Pancreas (tissue), 10 donors: ENCODE measurements at regions not wholly inside any gene's neighbourhood (a gene's known extent, or its start where the extent isn't known, plus 50 kb on each side); places are given as distances from the start of the nearest gene placed in this dataset.

Source experiments
- ATAC-seq, 4 donors: fragments of 200-7000 bp; cut with Tn5 transposase; one replicate each; pipeline versions ENCODE4 v1.8.0 to v1.9.1; 2020; ENCODE audit warnings: mild to moderate bottlenecking in 4 of 4, moderate library complexity in 4 of 4
- DNase-seq, 6 donors: peaks; one replicate each; pipeline ENCODE4 v3.0.0-alpha.2; 2020
- FAIRE-seq: peaks from 2 replicates; lab custom pipeline; 2012; peaks lifted over from hg19 to GRCh38; lab: Jason Lieb, UNC
- H3K27ac ChIP-seq, 4 donors: fragments of 200-600 bp; sonication (generic); 1 replicate in 3 of 4; 2 replicates in 1 of 4; pipeline versions ENCODE4 v1.5.0 to v1.8.0; 2020
- H3K27me3 ChIP-seq, 4 donors: fragments of 200-600 bp; one replicate each; pipeline ENCODE4 v1.8.0; 2021
- H3K36me3 ChIP-seq, 3 donors: fragments of 200-600 bp; sonication (generic) in 1 of 3; one replicate each; pipeline versions ENCODE4 v1.5.0 to v1.8.0; 2020 to 2021
- H3K4me1 ChIP-seq, 3 donors: fragments of 200-600 bp; one replicate each; pipeline ENCODE4 v1.8.0; 2021
- H3K4me3 ChIP-seq, 4 donors: fragments of 200-600 bp; sonication (generic) in 2 of 4; one replicate each; pipeline versions ENCODE4 v1.5.0 to v1.8.0; 2020 to 2021
- H3K9me3 ChIP-seq, 4 donors: fragments of 200-600 bp; one replicate each; pipeline ENCODE4 v1.8.0; 2021
- WGBS, 2 donors: extraction: QIAGEN DNeasy Blood & Tissue Kit; methylation state at CpG; one replicate each; pipeline ENCODE4 v1.1.7; 2013; 5-methylcytosine and 5-hydroxymethylcytosine counted together
- intact Hi-C, 3 donors: fragments of 100-400 bp; cut with DNase I; formaldehyde crosslinking; loops; one replicate each; pipeline versions ENCODE4 v1.11.1 to v1.14.2; 2022
- TF ChIP-seq, protein P1 (sequence below), 4 donors: fragments of 200-600 bp; sonication (generic) in 3 of 4; IDR thresholded peaks; one replicate each; pipeline versions ENCODE4 v1.5.0 to v1.8.0; 2021; ENCODE audit warnings: antibody characterized with exemption in 4 of 4
- donor health status: healthy with polysubstance abuse.
- donor health status: DM: no; HTN: no; CAD: no; lungs with moderate emphysema.
- donor health status: DM: no; HTN: no; CAD: no.
- donor health status: control.
- donor health status: control.
- donor health status: Bipolar disorder and iron deficiency.
- donor health status: DM: yes; HTN: yes; CAD: no.
- donor health status: DM: no; HTN: no; CAD: no.
- donor health status: DM: no; HTN: no; CAD: no.
- donor health status: DM: yes; HTN: yes; CAD: no.

GRCh38 chrX:2627272-2627867, 63.7 kb upstream of the CD99 start:
- no peak overlapping the region for H3K27ac ChIP-seq
- no peaks in the 10 kb centered on the region for H3K9me3 ChIP-seq
- FAIRE-seq (no peak), ATAC-seq (peak; percentile 49 to 74 (median 64)), DNase-seq (peak in 2 of 6 donors; percentile 8 to 37)
- intact Hi-C loops: no loop called here
- 45 to 46% methylated on average over 3 of the region's 3 CpGs for WGBS, 2 donors
- no peak overlapping the region for H3K4me3 ChIP-seq
- H3K27me3 ChIP-seq: no peaks in the 10 kb centered on the region
- H3K36me3 ChIP-seq: no peaks in the 10 kb centered on the region
- H3K4me1 ChIP-seq: no peaks in the 10 kb centered on the region
- TF ChIP-seq, protein P1, sequence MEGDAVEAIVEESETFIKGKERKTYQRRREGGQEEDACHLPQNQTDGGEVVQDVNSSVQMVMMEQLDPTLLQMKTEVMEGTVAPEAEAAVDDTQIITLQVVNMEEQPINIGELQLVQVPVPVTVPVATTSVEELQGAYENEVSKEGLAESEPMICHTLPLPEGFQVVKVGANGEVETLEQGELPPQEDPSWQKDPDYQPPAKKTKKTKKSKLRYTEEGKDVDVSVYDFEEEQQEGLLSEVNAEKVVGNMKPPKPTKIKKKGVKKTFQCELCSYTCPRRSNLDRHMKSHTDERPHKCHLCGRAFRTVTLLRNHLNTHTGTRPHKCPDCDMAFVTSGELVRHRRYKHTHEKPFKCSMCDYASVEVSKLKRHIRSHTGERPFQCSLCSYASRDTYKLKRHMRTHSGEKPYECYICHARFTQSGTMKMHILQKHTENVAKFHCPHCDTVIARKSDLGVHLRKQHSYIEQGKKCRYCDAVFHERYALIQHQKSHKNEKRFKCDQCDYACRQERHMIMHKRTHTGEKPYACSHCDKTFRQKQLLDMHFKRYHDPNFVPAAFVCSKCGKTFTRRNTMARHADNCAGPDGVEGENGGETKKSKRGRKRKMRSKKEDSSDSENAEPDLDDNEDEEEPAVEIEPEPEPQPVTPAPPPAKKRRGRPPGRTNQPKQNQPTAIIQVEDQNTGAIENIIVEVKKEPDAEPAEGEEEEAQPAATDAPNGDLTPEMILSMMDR (IDR thresholded peaks at IDR 0.05): peak in 3 of 4 donors; percentile 15 to 34 (median 16)

- no peak overlapping the region for H3K4me3 ChIP-seq
- FAIRE-seq: no peak
- TF ChIP-seq, protein P1 (IDR thresholded peaks at IDR 0.05): no peak
- H3K4me1 ChIP-seq: no peaks in the 10 kb centered on the region
- no peaks in the 10 kb centered on the region for H3K9me3 ChIP-seq
- DNase-seq: no peak
- no peaks in the 10 kb centered on the region for H3K36me3 ChIP-seq
- no peak overlapping the region for H3K27ac ChIP-seq
- intact Hi-C loops: no loop called here
- 83 to 84% methylated on average over 2 of the region's 2 CpGs for WGBS, 2 donors
- no peak for ATAC-seq
- no peaks in the 10 kb centered on the region for H3K27me3 ChIP-seq
Measured at GRCh38 chrX:2626750-2627149, 64.3 kb upstream of the CD99 start.

DNA sequence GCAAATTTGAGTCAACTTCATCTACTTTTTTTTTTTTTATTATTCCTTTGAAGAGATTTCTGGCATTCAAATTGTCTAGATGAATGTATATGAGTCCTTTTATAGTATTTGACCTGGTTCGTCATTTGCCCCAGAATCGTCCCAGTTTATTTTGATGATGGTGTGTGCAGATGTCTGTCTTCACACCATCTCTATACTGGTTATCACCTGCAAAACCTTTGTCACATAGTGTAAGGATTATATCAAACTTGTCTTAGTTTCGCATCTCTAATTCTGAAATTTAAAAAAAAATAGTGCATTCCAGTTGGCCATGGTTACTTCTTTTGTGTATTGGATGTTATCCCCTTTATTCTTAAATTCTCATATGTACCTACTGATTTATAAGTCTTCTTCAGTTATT, 70.5 kb upstream of the CD99 start:
- Histone ChIP-seq H3K4me3 (no peak overlapping the region), H3K27ac (no peak overlapping the region), H3K9me3 (no peaks in the 10 kb centered on the region), H3K27me3 (no peaks in the 10 kb centered on the region), H3K4me1 (no peaks in the 10 kb centered on the region), H3K36me3 (peaks cover 0 to 9% (median 0%) of the 10 kb centered on the region in 3 donors)
- DNase-seq: no peak
- FAIRE-seq: no peak
- TF ChIP-seq, protein P1 (IDR thresholded peaks at IDR 0.05): no peak
- ATAC-seq: no peak
- intact Hi-C loops: no loop called here
- 84 to 91% methylated on average over 3 of the region's 3 CpGs for WGBS, 2 donors

DNA sequence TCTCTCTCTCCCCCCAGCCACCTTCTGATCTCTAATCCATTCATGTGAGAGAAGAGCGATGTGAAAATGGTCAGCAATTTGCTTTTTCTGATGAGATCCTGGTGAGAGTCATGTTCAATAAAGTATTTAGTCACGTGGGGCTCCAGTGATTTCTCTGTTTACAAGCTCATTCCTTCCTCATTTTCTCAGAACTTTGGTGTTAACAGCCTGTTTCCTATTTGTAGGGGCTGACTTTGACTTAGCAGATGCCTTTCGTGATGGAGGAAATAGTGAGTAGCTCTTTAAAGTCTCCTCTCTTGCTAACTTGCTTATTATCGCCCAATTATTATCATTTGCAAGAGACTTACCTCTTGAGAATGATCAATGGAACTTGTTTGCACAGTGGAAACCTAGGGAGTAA, 72.6 kb upstream of the CD99 start:
- TF ChIP-seq, protein P1 (IDR thresholded peaks at IDR 0.05): no peak
- WGBS, 2 donors: 54 to 60% methylated on average over 4 of the region's 4 CpGs
- no peak overlapping the region for H3K27ac ChIP-seq
- peaks cover 0 to 9% (median 0%) of the 10 kb centered on the region in 3 donors for H3K36me3 ChIP-seq
- H3K9me3 ChIP-seq: no peaks in the 10 kb centered on the region
- no peak for FAIRE-seq
- H3K4me1 ChIP-seq: no peaks in the 10 kb centered on the region
- intact Hi-C loops: no loop called here
- no peak for DNase-seq
- H3K27me3 ChIP-seq: no peaks in the 10 kb centered on the region
- no peak for ATAC-seq
- no peak overlapping the region for H3K4me3 ChIP-seq

DNA sequence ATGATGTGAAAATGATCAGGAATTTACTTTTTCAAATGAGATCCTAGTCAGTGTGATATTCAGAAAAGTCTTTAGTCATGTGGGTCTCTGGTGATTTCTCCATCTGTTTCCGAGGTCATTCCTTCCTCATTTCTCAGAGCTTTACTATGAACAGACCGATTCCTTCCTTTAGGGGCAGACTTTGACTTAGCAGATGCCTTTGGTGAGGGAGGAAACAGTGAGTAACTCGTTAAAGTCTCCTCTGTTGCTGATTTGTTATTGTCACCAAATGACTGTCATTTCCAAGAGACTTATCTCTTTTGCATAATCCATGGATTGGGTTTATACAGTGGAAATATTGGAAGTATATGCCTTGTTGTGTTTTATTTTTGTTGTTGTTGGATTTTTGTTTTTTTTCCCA, 76.2 kb upstream of the CD99 start:
- Histone ChIP-seq H3K27ac (peak overlapping the region in 1 of 4 donors; percentile 34), H3K9me3 (no peaks in the 10 kb centered on the region), H3K4me1 (no peaks in the 10 kb centered on the region), H3K36me3 (peaks cover 0 to 9% (median 0%) of the 10 kb centered on the region in 3 donors), H3K27me3 (no peaks in the 10 kb centered on the region), H3K4me3 (no peak overlapping the region)
- ATAC-seq (peak in 3 of 4 donors; percentile 67 to 95 (median 75)), DNase-seq (no peak), FAIRE-seq (no peak)
- TF ChIP-seq, protein P1 (IDR thresholded peaks at IDR 0.05): no peak
- intact Hi-C loops: no loop called here
- WGBS, 2 donors: 20 to 25% methylated on average over 3 of the region's 3 CpGs
